Upper lobe of right lung (tissue), 1 donor: ENCODE measurements at regions not wholly inside any gene's neighbourhood (a gene's known extent, or its start where the extent isn't known, plus 50 kb on each side); places are given as distances from the start of the nearest gene placed in this dataset.

Experiments
- ATAC-seq: fragments of 200-7000 bp; cut with Tn5 transposase; one replicate; pipeline ENCODE4 v1.9.1; 2020; ENCODE audit warnings: mild to moderate bottlenecking, moderate library complexity
- DNase-seq: peaks from one replicate; pipeline ENCODE4 v3.0.0-alpha.2; 2020
- H3K27ac ChIP-seq: fragments of 200-600 bp; one replicate; pipeline ENCODE4 v1.8.0; 2022
- H3K27me3 ChIP-seq: fragments of 200-600 bp; one replicate; pipeline ENCODE4 v1.8.0; 2022; ENCODE audit warnings: mild to moderate bottlenecking
- H3K36me3 ChIP-seq: fragments of 200-600 bp; one replicate; pipeline ENCODE4 v1.8.0; 2022
- H3K4me1 ChIP-seq: fragments of 200-600 bp; one replicate; pipeline ENCODE4 v1.8.0; 2022
- H3K4me3 ChIP-seq: fragments of 200-600 bp; one replicate; pipeline ENCODE4 v1.8.0; 2022; ENCODE audit warnings: mild to moderate bottlenecking
- H3K9me3 ChIP-seq: fragments of 200-600 bp; one replicate; pipeline ENCODE4 v1.8.0; 2022
- intact Hi-C: fragments of 100-400 bp; cut with DNase I; formaldehyde crosslinking; loops from one replicate; pipeline ENCODE4 v1.11.0; 2022
- TF ChIP-seq, protein P1 (sequence below): fragments of 200-600 bp; IDR thresholded peaks from one replicate; pipeline ENCODE4 v1.8.0; 2022; ENCODE audit warnings: antibody characterized with exemption
- donor health status: DM: no; HTN: yes; CAD: no; lungs with severe emphysema.

DNA sequence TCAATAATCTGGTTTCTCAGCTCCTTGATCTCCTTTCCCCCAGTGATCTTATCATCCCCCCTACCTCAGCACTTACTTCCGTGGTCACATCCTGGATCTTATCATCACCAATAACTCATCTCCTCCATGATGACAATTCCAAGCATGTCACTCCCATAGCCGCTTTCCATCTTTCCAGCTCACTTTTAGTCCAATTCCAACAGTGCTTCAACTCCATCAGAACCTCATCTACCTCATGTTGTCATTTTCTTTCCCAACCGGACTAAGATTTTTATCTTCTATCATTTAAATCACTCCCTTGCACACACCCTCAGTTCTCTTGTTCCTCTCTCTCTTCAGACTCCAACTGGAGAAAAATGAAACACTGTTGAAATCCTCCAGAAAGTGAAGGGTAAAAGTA, 75.9 kb upstream of the UBE2E2 start:
- intact Hi-C loops, result no loop called here
- Histone ChIP-seq H3K4me1 (no peaks in the 10 kb centered on the region), H3K4me3 (no peak overlapping the region), H3K36me3 (no peaks in the 10 kb centered on the region), H3K27me3 (no peaks in the 10 kb centered on the region), H3K27ac (no peak overlapping the region), H3K9me3 (no peaks in the 10 kb centered on the region)
- DNase-seq, result no peak
- no peak for ATAC-seq
- TF ChIP-seq, protein P1, sequence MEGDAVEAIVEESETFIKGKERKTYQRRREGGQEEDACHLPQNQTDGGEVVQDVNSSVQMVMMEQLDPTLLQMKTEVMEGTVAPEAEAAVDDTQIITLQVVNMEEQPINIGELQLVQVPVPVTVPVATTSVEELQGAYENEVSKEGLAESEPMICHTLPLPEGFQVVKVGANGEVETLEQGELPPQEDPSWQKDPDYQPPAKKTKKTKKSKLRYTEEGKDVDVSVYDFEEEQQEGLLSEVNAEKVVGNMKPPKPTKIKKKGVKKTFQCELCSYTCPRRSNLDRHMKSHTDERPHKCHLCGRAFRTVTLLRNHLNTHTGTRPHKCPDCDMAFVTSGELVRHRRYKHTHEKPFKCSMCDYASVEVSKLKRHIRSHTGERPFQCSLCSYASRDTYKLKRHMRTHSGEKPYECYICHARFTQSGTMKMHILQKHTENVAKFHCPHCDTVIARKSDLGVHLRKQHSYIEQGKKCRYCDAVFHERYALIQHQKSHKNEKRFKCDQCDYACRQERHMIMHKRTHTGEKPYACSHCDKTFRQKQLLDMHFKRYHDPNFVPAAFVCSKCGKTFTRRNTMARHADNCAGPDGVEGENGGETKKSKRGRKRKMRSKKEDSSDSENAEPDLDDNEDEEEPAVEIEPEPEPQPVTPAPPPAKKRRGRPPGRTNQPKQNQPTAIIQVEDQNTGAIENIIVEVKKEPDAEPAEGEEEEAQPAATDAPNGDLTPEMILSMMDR, result no peak

DNA sequence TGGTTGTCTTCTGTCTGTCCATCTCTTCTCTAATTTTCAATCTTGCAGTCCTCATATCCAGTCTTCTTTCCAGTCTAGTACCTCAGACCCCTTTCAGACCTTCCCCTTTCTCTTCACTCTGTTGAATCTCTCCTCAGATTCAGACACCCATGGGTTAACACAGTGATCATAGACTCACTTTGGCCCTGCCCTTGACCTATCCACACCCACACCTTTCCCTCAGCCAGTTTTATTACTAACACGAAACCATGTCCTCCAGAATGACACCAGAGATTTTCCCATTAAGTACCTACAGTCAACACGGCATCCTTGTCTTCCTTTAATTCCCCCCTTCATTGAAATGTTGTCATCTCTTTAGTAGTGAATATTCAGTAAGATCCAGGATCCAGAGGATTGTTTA, 74.5 kb upstream of the UBE2E2 start:
- no peaks in the 10 kb centered on the region for H3K27me3 ChIP-seq
- DNase-seq (no peak), ATAC-seq (no peak)
- TF ChIP-seq, protein P1, result no peak
- H3K36me3 ChIP-seq, result no peaks in the 10 kb centered on the region
- H3K9me3 ChIP-seq, result no peaks in the 10 kb centered on the region
- intact Hi-C loops, result no loop called here
- H3K4me3 ChIP-seq, result no peak overlapping the region
- no peak overlapping the region for H3K27ac ChIP-seq
- H3K4me1 ChIP-seq, result no peaks in the 10 kb centered on the region

DNA sequence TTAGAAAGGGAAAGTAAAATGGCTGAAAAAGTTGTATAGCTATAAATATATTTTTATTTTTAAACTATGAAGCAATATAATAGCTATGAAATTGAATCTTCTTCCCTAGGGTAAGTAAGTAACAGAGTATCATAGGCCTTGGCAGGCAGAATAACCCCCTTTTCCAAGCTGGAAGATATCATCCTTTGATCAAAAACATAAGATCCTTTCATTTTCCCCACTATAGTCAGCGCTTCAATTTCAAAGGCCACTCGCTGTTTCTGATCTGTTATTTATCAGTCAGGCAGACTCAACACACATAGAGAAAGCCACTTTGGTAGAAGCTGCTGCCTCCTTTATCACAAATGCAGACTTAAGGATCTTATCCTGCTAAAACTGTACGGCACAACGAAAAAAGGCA, 74.0 kb upstream of the UBE2E2 start:
- Histone ChIP-seq H3K4me1 (no peaks in the 10 kb centered on the region), H3K9me3 (no peaks in the 10 kb centered on the region), H3K4me3 (no peak overlapping the region), H3K36me3 (no peaks in the 10 kb centered on the region), H3K27ac (no peak overlapping the region), H3K27me3 (no peaks in the 10 kb centered on the region)
- DNase-seq, result no peak
- TF ChIP-seq, protein P1, result no peak
- intact Hi-C loops, result no loop called here
- ATAC-seq, result no peak

DNA sequence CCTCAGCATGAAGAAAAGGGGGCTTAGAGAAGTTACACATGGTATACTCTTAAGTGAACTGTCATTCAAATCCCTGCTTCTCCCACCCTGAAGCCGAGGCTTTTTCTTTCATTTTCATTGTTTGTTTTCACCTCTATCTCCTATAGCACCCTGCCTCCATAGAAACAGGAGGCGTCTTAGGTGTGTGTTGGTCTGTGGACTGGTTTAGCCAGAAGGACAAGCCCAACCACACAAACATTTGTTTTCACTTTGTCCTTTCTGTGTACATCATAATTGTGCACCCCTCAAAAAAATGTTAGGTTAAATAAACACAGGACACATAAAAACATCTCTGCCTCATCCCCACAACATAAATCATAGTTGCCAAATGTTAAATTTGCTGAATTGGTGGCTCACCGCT, 73.3 kb upstream of the UBE2E2 start:
- no peaks in the 10 kb centered on the region for H3K9me3 ChIP-seq
- no peak for DNase-seq
- intact Hi-C loops, result no loop called here
- H3K27ac ChIP-seq, result no peak overlapping the region
- no peaks in the 10 kb centered on the region for H3K4me1 ChIP-seq
- no peak for ATAC-seq
- H3K4me3 ChIP-seq, result no peak overlapping the region
- no peaks in the 10 kb centered on the region for H3K36me3 ChIP-seq
- no peaks in the 10 kb centered on the region for H3K27me3 ChIP-seq
- TF ChIP-seq, protein P1, result no peak

DNA sequence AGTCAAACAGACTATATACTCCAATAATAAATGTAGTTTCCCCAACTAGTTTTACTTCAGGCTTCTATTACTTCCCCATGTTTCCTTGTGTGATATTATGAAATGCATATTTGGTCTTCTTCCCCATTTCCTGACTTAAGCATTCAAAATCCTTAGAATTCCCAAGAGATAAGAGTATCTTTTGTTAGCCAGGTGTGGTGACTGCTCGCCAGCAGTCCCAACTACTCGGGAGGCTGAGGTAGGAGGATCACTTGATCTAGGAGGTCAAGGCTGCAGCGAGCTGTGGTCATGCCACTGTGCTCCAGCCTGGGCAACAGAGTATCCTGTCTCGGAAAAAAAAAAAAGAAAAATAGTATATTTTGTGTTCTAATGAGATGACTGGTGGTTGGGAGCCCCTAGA, 72.7 kb upstream of the UBE2E2 start:
- intact Hi-C loops, result no loop called here
- Histone ChIP-seq H3K4me3 (no peak overlapping the region), H3K27me3 (no peaks in the 10 kb centered on the region), H3K9me3 (no peaks in the 10 kb centered on the region), H3K27ac (no peak overlapping the region), H3K4me1 (no peaks in the 10 kb centered on the region), H3K36me3 (no peaks in the 10 kb centered on the region)
- DNase-seq (no peak), ATAC-seq (no peak)
- TF ChIP-seq, protein P1, result no peak

DNA sequence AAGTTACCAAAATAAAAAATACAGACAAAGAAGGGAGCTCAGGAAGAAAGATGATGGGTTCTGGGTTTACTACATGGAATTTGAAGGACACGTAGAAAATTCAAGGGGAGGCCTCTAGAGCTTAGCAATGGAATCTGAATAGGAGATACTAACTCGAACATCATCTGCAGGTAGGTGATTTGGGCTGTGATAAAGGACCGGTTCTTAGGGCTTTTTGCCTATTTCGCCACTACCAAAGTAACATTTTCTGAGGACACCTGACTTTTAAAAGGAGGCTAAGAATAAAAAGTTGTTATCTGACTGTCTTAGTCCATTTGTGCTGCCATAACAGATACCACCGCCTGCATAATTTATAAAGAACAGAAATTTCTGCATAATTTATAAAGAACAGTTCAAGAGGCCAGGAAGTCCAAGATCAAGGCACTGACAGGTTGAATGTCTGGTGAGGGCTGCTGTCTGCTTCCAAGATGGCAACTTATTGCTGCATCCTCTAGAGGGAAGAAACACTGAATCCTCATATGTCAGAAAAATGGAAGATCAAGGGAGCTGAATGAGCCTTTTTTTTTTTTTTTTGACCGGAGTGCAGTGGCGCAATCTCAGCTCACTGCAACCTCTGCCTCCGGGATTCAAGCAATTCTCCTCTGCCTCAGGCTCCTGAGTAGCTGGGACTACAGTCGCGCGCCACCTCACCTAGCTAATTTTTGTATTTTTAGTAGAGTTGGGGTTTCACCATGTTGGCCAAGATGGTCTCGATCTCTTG, 67.9 kb upstream of the UBE2E2 start:
- Histone ChIP-seq H3K36me3 (no peaks in the 10 kb centered on the region), H3K4me3 (no peak overlapping the region), H3K27me3 (no peaks in the 10 kb centered on the region), H3K4me1 (no peaks in the 10 kb centered on the region), H3K9me3 (no peaks in the 10 kb centered on the region), H3K27ac (no peak overlapping the region)
- intact Hi-C loops, result no loop called here
- no peak for ATAC-seq
- DNase-seq, result no peak
- TF ChIP-seq, protein P1, result no peak
